Suprapubic skin (tissue), 4 donors: ENCODE measurements at regions not wholly inside any gene's neighbourhood (a gene's known extent, or its start where the extent isn't known, plus 50 kb on each side); places are given as distances from the start of the nearest gene placed in this dataset.
A peak's percentile ranks its signal among the peaks of the same experiment; 100 is the strongest.
"Not testable (repeated sequence)": the region's sequence is repeated elsewhere in the genome, so short reads cannot be mapped to it uniquely, and the experiment has no call there.

Experiments
- DNase-seq, 2 donors: peaks; one replicate each; pipeline ENCODE4 v3.0.0-alpha.2; 2019; ENCODE audit warnings: low spot score in 2 of 2
- H3K27ac ChIP-seq: fragments of 200-600 bp; sonication (generic); one replicate; pipeline ENCODE4 v1.5.1; 2019
- H3K27me3 ChIP-seq: fragments of 200-600 bp; sonication (generic); one replicate; pipeline ENCODE4 v1.5.1; 2019
- H3K36me3 ChIP-seq: fragments of 200-600 bp; sonication (generic); one replicate; pipeline ENCODE4 v1.5.1; 2019
- H3K4me1 ChIP-seq: fragments of 200-600 bp; sonication (generic); one replicate; pipeline ENCODE4 v1.5.1; 2019
- H3K4me3 ChIP-seq: fragments of 200-600 bp; sonication (generic); one replicate; pipeline ENCODE4 v1.5.1; 2019; ENCODE audit warnings: mild to moderate bottlenecking
- H3K9me3 ChIP-seq: fragments of 200-600 bp; sonication (generic); one replicate; pipeline ENCODE4 v1.5.1; 2019
- EP300 ChIP-seq: sonication (generic); formaldehyde crosslinking; IDR thresholded peaks from one replicate; pipeline ENCODE4 v1.6.1; 2017; ENCODE audit warnings: antibody characterized with exemption
- POLR2A ChIP-seq, 2 donors: fragments of 450-650 bp; IDR thresholded peaks; one replicate each; pipeline ENCODE4 v1.6.1; 2017; ENCODE audit warnings: antibody characterized with exemption in 2 of 2, mild to moderate bottlenecking in 2 of 2, moderate library complexity in 2 of 2
- POLR2AphosphoS5 ChIP-seq, 3 donors: sonication (generic); formaldehyde crosslinking; IDR thresholded peaks; one replicate each; pipeline ENCODE4 v1.6.1; 2017; ENCODE audit warnings: antibody characterized with exemption in 3 of 3
- WGBS: methylation state at CpG from one replicate; pipeline ENCODE4 v1.1.5; 2018; 5-methylcytosine and 5-hydroxymethylcytosine counted together
- TF ChIP-seq, protein P1 (sequence below), 2 donors: fragments of 200-600 bp in 1 of 2; fragments of 450-650 bp in 1 of 2; sonication (generic) in 1 of 2; IDR thresholded peaks; one replicate each; pipeline ENCODE4 v1.5.1; 2016 to 2019; ENCODE audit warnings: antibody characterized with exemption in 2 of 2, mild to moderate bottlenecking in 1 of 2, moderate library complexity in 1 of 2

DNA sequence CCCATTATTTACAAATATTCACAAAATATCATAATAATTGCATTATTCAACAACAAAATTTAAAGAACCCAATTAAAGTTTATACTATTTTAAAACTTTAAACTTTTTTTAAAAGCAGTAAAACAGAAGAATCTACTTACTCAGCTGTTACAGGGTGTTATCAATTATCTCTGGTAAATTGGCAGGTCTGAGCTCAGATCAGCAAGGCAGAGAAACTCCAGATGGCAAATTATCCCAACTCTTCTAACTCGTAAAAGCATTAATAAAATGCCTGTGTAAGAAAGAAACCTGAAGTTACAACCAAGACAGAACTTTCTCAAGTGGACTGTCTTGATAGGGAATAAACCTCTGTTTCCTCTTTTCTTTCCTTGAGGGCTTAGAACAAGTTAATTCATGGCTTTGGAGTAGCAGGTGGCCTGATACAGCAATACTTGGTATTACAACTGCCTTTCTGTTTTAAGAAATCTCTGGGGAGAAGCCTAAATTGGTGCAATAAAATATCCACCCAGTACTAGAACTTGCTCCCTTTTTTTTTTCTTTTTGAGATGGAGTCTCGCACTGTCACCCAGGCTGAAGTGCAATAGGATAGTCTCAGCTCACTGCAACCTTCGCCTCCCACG, 275.3 kb upstream of the MKLN1 start:
- WGBS: 68% methylated on average over 4 of the region's 4 CpGs
- TF ChIP-seq POLR2A (IDR thresholded peaks at IDR 0.05) (no peak), EP300 (no peak), POLR2AphosphoS5 (IDR thresholded peaks at IDR 0.05) (no peak)
- TF ChIP-seq, protein P1, sequence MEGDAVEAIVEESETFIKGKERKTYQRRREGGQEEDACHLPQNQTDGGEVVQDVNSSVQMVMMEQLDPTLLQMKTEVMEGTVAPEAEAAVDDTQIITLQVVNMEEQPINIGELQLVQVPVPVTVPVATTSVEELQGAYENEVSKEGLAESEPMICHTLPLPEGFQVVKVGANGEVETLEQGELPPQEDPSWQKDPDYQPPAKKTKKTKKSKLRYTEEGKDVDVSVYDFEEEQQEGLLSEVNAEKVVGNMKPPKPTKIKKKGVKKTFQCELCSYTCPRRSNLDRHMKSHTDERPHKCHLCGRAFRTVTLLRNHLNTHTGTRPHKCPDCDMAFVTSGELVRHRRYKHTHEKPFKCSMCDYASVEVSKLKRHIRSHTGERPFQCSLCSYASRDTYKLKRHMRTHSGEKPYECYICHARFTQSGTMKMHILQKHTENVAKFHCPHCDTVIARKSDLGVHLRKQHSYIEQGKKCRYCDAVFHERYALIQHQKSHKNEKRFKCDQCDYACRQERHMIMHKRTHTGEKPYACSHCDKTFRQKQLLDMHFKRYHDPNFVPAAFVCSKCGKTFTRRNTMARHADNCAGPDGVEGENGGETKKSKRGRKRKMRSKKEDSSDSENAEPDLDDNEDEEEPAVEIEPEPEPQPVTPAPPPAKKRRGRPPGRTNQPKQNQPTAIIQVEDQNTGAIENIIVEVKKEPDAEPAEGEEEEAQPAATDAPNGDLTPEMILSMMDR (IDR thresholded peaks at IDR 0.05): no peak
- H3K4me3 ChIP-seq: no peak overlapping the region
- H3K27ac ChIP-seq: no peak overlapping the region
- peaks cover 2% of the 10 kb centered on the region for H3K36me3 ChIP-seq
- H3K27me3 ChIP-seq: no peaks in the 10 kb centered on the region
- H3K4me1 ChIP-seq: peaks cover 33% of the 10 kb centered on the region
- H3K9me3 ChIP-seq: no peaks in the 10 kb centered on the region
- no peak for DNase-seq

DNA sequence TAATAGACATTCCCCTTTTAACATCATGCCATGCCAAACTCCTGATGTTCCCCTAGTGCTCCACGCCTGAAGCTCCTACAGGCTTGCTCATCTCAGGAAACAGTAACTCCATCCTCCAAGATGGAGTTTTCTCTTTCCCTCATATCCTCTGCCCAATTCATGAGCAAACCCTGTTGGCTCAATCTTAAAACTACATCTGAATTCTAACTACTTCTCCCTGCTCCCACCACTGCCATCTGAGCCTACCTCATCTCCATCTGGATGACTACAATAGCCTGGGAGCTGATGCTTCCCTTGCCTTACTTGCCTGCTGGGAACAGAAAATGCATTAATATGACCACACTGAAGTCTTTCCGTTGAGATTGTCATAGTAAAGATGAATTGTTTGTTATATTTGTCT, 271.7 kb upstream of the MKLN1 start:
- H3K4me1 ChIP-seq: peaks cover 39% of the 10 kb centered on the region
- no peak for DNase-seq
- TF ChIP-seq, protein P1 (IDR thresholded peaks at IDR 0.05): no peak
- no peak for TF ChIP-seq POLR2AphosphoS5 (IDR thresholded peaks at IDR 0.05)
- no peak for TF ChIP-seq POLR2A (IDR thresholded peaks at IDR 0.05)
- TF ChIP-seq EP300: no peak
- H3K27ac ChIP-seq: no peak overlapping the region
- H3K27me3 ChIP-seq: no peaks in the 10 kb centered on the region
- H3K4me3 ChIP-seq: no peak overlapping the region
- H3K9me3 ChIP-seq: no peaks in the 10 kb centered on the region
- 83% methylated on average over 2 of the region's 2 CpGs for WGBS
- H3K36me3 ChIP-seq: no peaks in the 10 kb centered on the region

DNA sequence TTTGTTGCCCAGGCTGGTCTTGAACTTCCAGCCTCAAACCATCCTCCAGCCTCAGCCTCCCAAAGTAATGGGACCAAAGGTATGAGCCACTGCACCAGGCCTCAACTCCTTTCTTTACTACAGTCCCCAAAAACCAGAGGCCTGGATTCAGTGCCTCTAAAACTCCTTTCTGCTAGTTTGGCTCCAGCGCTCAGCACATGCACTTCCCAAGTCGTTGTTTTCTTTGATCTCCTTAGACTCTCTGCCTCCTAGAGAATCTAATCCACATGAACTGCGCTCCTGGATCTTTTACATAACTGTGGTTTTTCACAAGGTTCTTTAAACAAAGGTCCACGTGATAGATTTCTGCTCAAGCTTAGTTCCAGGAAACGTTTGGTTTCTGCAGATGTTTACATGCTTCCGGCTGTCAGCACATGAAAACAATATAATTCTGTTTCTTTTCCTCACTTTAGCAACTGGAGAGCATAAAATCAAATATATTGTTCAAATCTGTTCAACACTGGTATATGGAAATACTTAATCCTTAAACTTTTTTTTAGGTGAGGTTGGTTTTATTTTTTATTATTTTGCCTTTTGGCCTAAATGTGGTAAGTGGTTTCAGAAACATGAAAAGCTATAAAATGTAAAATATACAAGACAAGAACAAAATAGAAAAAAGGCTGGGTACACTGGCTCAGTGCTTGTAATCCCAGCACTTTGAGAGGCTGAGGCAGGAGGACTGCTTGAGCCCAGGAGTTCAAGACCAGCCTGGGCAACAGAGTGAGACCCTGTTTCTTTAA, 270.5 kb upstream of the MKLN1 start:
- 21% methylated on average over 6 of the region's 6 CpGs for WGBS
- peaks cover 45% of the 10 kb centered on the region for H3K4me1 ChIP-seq
- H3K4me3 ChIP-seq: no peak overlapping the region
- no peaks in the 10 kb centered on the region for H3K36me3 ChIP-seq
- H3K27me3 ChIP-seq: no peaks in the 10 kb centered on the region
- no peaks in the 10 kb centered on the region for H3K9me3 ChIP-seq
- DNase-seq: no peak
- TF ChIP-seq, protein P1 (IDR thresholded peaks at IDR 0.05): no peak
- TF ChIP-seq POLR2AphosphoS5 (IDR thresholded peaks at IDR 0.05) (peak in 1 of 3 donors; percentile 43), POLR2A (IDR thresholded peaks at IDR 0.05) (no peak)
- peak overlapping the region; percentile 60 for H3K27ac ChIP-seq

DNA sequence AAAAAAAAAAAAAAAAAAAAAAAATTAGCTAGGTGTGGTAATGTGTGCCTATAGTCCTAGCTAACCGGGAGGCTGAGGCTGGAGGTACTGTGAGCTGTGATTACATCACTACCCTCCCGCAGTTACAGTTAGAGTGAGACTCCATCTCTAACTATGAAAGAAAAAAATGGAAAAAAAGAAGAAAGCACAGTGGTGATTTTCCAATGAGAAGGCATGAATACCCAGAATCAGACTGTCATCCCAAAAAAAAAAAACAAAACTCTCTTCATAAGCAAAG, 269.9 kb upstream of the MKLN1 start:
- peaks cover 40% of the 10 kb centered on the region for H3K4me1 ChIP-seq
- no peaks in the 10 kb centered on the region for H3K36me3 ChIP-seq
- peak overlapping the region; percentile 60 for H3K27ac ChIP-seq
- H3K4me3 ChIP-seq: no peak overlapping the region
- whole genome bisulfite sequencing: 28% methylated on average over 2 of the region's 2 CpGs
- DNase-seq: no peak
- H3K27me3 ChIP-seq: no peaks in the 10 kb centered on the region
- TF ChIP-seq, protein P1 (IDR thresholded peaks at IDR 0.05): no peak
- TF ChIP-seq POLR2A (IDR thresholded peaks at IDR 0.05): no peak
- no peaks in the 10 kb centered on the region for H3K9me3 ChIP-seq

DNA sequence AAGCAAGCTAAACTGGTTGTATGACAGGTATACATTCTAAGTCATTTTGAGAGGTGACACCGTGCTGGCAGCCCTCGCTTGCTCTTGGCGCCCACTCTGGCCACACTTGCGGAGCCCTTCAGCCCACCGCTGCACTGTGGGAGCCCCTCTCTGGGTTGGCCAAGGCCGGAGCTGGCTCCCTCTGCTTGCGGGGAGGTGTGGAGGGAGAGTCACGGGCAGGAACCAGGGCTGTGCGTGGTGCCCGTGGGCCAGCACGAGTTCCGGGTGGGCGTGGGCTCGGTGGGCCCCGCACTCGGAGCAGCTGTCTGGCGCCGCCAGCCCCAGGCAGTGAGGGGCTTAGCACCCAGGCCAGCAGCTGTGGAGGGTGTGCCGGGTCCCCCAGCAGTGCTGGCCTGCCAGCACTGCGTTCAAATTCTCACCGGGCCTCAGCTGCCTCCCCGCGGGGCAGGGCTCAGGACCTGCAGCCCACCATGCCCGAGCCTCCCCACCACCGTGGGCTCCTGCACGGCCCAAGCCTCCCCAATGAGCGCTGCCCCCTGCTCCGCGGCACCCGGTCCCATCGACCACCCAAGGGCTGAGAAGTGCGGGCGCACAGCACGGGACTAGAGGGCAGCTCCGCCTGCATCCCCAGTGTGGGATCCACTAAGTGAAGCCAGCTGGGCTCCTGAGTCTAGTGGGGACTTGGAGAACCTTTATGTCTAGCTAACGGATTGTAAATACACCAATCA, 269.0 kb upstream of the MKLN1 start:
- not testable (repeated sequence) for H3K27ac ChIP-seq, DNase-seq, H3K4me3 ChIP-seq, H3K9me3 ChIP-seq, H3K36me3 ChIP-seq, H3K27me3 ChIP-seq
- peaks cover 32% of the 10 kb centered on the region for H3K4me1 ChIP-seq
- 91% methylated on average over 16 of the region's 36 CpGs for WGBS

DNA sequence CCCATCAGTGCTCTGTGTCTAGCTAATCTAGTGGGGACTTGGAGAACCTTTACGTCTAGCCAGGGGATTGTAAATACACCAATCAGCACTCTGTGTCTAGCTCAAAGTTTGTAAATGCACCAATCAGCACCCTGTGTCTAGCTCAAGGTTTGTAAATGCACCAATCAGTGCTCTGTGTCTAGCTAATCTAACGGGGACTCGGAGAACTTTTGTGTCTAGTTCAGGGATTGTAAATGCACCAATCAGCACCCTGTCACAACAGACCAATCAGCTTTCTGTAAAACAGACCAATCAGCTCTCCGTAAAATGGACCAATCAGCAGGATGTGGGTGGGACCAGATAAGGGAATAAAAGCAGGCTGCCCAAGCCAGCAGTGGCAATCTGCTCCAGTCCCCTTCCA, 268.3 kb upstream of the MKLN1 start:
- H3K9me3 ChIP-seq, H3K36me3 ChIP-seq, H3K27ac ChIP-seq, H3K4me3 ChIP-seq, H3K27me3 ChIP-seq, DNase-seq: not testable (repeated sequence)
- 88% methylated on average over 4 of the region's 4 CpGs for WGBS
- peaks cover 28% of the 10 kb centered on the region for H3K4me1 ChIP-seq
